ENCODE measurements at regions not wholly inside any gene's neighbourhood (a gene's known extent, or its start where the extent isn't known, plus 50 kb on each side); places are given as distances from the start of the nearest gene placed in this dataset.

DNA sequence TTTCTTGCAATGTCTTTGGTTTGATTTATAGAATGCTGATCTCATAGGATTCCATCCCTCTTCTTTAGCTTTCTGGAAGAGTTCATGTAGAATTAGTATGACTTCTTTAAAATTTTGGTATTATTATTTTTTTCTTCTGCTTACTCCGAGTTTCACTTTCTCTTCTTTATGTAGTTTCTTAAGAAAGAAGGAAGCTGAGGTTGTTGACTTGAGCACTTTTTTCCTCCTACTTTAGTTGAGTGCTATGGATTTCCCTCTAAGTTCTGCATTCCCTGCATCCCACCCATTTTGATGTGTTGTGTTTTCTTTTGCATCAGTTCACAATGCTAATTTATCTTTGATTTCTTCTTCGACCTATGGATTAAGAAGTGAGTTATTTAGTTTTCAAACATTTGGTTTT lies 78.9 kb upstream of the SPRED2 start:
- no peak for DNase-seq

GRCh38 chr2:65508225-65508624 lies 75.8 kb upstream of the SPRED2 start:
- DNase-seq, result no peak

DNA sequence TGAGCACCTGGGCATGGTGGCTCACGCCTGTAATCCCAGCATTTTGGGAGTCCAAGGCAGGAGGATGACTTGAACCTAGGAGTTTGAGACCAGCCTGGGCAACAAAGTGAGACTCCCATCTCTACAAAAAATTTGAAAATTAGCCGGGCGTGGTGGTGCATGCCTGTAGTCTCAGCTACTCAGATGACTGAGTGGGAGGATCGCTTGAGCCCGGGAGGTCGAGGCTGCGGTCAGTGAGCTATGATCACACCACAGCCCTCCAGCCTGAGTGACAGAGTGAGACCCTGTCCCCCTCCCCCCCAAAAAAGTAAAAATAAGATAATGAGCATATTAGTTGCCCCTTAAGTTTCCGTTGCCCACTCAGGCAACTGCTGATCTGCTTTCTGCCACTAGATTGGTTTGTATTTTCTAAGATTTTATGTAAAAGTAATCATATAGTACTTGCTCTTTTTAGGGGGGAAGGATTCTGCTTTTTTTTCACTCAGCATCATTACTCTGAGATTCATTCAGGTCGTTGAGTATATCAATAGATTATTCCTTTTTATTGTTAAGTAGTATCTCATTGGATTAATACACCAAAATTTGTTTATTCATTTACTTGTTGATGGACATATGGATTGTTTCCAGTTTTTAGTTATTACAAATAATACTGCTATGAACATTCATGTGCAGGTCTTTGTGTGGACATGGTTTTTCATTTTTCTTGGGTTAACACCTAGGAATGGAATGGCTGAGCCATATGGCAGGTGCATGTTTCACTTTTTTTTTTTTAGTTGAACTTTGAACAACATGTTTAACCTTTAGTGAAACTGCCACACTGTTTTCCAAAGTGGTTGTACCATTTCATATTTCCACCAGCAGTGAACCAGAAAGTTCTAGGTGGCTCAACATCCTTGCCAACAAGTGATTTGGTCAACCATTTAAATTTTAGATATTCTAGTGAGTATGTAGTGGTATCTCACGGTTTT lies 75.0 kb upstream of the SPRED2 start:
- no peak for DNase-seq

- DNase-seq, result no peak
These were observed 72.7 kb upstream of the SPRED2 start for GRCh38 chr2:65504814-65505697.

DNA sequence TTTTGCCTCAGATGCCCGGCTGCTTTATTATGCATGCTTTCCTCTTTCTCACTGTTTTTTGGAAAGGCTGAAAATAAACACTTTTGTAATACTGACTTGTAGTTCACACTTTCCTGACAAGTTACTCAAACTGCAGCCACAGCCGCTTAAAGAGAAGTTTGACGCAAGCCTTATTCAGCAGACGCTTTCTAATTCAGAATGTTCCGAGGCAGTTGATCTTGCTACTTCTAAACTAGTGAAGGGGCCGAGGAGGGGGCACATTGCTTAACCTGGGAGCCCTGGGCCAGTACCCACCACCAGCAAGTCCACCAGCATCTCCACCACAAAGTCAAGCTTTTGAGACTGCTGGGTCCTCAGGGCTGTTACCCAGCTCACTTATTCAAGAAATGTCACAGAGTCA lies 71.8 kb upstream of the SPRED2 start:
- no peak for DNase-seq

DNA sequence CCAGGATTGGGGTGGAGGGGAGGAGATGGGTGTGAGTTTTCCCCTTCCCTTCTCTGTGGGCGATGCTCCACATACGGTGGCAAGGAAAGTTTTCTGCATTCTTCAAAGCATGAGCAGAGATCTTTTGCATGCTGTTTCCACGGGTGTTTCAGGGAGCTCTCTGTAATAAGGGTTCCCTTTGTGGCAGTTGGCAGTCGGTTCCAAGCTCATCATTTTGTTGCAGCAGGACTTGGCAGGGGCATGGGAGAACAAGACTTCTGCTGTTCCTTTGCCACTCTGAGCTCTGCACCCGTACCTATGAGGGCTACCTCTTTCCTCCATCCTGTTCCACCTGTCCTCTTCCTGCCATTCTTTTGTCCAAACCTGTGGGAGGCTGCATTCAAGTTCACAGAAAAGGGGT lies 71.3 kb upstream of the SPRED2 start:
- DNase-seq, result no peak

DNA sequence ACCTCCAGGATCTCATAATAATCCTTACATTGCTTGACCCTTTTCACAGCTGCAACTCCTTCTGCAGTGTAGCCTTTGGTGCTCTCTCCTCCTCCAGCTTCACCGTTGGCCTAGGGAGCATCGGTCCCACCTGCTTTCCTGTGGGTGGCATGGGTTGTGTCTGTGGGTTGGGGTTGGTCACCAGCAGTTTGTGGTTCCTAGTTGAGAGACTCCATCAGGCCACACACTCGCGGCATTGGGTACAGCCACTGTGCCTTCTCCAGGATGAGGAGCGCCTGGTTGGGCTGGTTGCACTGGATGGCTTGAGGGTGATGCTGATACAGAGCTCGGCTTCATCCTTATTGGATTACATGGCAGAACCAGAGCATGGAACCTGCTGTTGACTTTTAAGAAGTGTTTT lies 69.4 kb upstream of the SPRED2 start:
- no peak for DNase-seq

- DNase-seq, result no peak
These were observed 68.7 kb upstream of the SPRED2 start for GRCh38 chr2:65501074-65501473.

- no peak for DNase-seq
These were observed 68.1 kb upstream of the SPRED2 start for GRCh38 chr2:65500310-65501040.

GRCh38 chr2:65499216-65499615 lies 66.8 kb upstream of the SPRED2 start:
- no peak for DNase-seq

GRCh38 chr2:65498396-65498795 lies 66.0 kb upstream of the SPRED2 start:
- no peak for DNase-seq

GRCh38 chr2:65495251-65495877 lies 63.0 kb upstream of the SPRED2 start:
- DNase-seq, result no peak

DNA sequence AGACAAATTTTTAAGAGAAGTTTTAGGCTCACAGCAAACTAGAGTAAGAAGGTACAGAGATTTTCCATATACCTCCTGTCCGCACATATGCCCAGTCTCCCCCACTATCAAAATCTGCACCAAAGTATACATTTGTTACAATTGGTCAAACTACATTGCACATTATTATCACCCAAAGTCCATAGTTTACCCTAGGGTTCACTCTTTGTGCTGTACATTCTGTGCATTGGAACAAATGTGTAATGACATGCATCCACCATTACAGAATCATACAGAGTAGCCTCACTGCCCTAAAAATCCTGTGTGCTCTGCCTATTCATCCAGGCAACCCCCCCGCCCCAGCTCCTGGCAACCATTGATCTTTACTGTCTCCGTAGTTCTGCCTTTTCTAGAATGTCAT lies 61.7 kb upstream of the SPRED2 start:
- no peak for DNase-seq

DNA sequence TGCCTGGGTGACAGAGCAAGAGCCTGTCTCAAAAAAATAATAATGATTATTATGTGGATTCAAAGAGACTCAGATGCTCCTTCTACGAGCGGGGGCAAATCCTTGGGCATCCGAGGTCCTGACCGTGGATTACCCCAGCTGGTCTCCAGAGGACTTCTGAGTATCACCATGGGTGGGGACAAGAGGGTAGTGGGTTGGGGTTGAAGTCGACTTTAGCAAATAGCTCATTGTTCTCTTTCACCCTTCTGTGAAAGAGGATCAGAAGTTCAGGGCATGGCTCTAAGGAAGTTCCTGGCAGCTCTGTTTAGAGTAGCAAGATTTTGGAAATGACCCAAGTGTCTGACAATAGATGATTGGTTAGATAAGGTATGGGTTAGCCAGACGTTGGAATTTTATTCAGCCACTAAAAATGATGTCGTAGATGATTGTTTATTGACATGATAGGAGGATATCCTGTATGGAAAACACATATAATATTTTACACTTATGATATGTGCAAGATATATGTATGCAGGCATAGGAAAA lies 59.0 kb upstream of the SPRED2 start:
- no peak for DNase-seq

GRCh38 chr2:65490222-65490621 lies 57.8 kb upstream of the SPRED2 start:
- no peak for DNase-seq

GRCh38 chr2:65489269-65489668 lies 56.9 kb upstream of the SPRED2 start:
- DNase-seq, result no peak

GRCh38 chr2:65488527-65488926 lies 56.1 kb upstream of the SPRED2 start:
- DNase-seq, result no peak

DNA sequence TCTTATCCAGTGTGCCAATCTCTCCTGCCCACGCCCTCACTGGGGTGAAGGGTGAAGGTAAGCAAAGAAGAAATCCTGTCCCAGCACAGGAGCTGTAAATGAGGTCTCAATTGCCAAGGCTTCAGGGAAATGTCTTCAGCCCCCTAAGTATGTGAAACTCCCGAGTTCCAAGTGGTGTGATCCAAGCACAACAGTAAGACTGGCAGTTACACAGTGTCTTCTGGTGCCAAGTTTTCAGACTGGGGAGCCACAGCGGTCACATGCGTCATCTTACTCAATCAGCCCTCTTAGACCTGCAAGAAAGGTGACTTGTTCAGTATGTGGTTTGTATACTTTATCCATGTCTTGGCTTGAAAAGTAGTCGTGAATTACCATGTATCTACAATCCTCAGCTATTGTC lies 55.0 kb upstream of the SPRED2 start:
- no peak for DNase-seq

DNA sequence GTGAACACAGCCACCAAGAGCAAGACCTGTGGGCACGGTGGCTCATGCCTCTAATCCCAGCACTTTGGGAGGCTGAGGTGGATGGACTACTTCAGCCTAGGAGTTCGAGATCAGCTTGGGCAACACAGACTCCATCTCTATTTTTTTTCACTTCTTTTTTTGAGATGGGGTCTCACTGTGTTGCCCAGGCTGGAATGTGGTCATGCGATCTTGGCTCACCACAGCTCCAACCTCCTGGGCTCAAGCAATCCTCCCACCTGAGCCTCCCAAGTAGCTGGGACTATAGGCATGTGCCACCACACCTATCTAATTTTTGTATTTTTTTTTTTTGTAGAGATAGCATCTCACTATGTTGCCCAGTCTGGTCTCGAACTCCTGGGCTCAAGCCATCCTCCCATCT lies 54.4 kb upstream of the SPRED2 start:
- no peak for DNase-seq

GRCh38 chr2:65486282-65486681 lies 53.9 kb upstream of the SPRED2 start:
- no peak for DNase-seq

DNA sequence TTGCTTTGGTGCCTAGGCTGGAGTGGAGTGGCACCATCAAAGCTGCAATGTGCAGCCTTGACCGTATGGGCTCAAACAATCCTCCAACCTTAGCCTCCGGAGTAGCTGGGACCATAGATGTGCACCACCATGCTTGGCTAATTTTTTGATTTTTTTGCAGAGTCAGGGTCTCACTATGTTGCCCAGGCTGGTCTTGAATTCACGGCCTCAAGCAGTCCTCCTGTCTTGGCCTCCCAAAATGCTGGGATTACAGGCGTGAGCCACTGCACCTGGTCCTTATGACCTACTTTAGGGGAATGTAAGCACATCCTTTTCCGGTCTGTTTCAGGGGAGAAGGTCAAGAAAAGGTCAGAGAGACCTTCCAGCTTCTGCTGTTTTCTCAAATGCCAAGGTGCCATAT lies 53.4 kb upstream of the SPRED2 start:
- no peak for DNase-seq

DNA sequence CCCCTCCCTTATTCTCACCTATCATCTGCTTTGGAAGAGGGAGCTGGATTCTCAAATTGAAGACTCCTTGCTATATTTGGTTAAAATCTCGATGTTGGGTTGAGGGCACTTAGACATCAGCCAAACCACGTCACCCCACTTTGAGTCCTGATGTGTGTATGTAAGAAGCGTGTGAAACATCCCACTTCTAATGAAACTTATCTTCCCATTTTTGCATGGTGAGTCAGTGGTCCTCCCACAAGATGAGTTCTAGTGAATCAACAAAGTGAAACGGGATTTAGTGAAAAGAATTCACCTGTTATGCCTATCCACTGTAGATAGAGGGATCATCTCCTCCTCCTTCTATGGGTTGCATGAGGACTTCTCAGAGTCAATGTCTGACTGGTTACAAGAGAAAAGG lies 51.4 kb upstream of the SPRED2 start:
- DNase-seq, result no peak

Measured in cerebellar nuclear complex (tissue), 1 donor.